GM18519 (cell line): ENCODE measurements at regions not wholly inside any gene's neighbourhood (a gene's known extent, or its start where the extent isn't known, plus 50 kb on each side); places are given as distances from the start of the nearest gene placed in this dataset.
"Not testable (repeated sequence)": the region's sequence is repeated elsewhere in the genome, so short reads cannot be mapped to it uniquely, and the experiment has no call there.

Source experiments
- ATAC-seq: cut with Tn5 transposase; IDR thresholded peaks from one replicate; pipeline ENCODE4 v1.9.1; 2021; ENCODE audit warnings: mild to moderate bottlenecking, moderate library complexity; ENCODE audit not compliant: unreplicated experiment, low FRiP score

DNA sequence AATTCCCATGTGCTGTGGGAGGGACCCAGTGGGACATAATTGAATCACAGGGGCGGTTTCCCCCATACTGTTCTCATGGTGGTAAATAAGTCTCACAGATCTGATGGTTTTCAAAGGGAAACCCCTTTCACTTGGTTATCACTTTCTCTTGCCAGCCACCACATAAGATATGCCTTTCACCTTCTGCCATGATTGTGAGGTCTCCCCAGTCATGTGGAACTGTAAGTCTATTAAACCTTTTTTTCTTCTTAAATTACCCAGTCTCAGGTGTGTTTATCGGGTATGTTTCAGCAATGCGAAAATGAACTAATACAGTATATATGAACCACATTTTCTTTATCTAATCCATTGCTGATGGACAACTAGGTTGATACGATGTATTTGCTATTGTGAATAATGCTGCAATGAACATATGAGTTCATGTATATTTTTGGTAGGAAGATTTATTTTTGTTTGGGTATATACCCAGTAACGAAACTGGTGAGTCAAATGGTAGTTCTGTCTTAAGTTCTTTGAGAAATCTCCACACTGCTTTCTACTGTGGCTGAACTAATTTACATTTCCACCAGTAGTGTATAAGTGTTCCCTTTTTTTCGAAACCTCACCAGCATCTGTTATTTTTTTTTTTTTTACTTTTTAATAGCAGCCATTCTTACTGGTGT is 70.0 kb upstream of the HGF start:
- ATAC-seq: peak; percentile 95

DNA sequence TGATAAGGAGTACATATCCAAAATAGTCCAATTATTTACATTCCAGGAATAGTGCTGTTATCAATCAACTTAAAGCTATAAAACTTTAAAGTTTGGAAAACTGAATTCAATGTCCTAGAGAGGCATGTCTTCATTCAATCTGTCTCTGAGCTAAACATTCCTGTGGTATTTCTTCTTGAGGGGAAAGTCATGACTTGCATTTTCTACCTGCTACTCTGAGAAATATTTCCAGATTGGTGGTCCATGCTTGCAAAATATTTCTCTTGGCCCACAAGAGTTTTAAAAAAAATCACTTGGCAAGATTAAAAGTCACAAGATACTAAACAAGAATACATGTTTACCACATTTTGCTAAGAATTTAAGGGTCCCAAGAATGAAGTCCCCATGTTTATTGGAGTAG is 63.6 kb upstream of the HGF start:
- ATAC-seq: no peak

DNA sequence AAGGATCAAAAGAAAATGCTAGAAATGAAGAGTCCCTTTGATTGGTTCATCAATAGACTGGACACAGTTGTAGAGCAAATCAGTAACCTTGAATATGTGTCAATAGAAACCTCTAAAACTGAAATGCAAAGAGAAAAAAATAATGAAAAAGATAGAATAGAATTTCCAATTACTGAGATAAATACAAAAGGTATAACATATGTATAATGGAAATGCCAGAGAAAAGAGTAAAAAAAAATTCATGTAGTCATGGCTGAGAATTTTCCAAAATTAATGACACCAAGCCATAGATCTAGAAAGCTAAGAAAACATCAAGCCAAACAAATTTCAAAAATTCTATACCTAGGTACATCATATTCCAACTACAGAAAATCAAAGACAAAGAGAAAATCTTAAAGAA is 62.0 kb upstream of the HGF start:
- no peak for ATAC-seq

DNA sequence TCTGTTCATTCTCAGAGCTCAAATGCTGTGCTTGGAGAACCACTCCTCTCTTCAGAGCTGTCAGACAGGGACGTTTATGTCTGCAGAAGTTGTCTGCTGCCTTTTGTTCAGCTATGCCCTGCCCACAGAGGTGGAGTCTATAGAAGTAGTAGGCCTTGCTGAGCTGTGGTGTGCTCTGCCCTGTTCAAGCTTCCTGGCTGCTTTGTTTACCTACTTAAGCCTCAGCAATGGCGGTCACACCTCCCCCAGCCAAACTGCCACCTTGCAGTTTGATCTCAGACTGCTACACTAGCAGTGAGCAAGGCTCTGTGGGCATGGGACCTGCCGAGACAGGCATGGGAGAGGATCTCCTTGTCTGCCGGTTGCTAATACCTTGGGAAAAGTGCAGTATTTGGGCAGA is 59.7 kb upstream of the HGF start:
- not testable (repeated sequence) for ATAC-seq

DNA sequence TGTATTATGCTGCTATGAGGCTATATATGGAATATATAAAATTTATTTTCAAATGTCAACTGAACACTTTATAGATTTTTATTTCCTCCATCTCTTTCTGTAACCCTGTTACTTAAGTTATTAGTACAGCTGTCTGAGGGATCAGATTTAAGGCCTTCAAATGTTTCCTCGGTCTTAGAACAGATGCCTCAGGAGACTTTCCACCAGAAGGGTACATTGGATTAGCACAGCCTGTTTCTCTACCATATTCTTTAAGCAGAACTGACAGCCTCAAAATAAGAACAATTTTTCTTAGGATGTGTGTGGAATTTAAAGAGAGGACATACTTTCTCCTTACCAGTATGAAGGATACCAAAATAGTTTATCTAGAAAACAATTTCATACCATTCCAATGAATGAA is 53.0 kb upstream of the HGF start:
- ATAC-seq: no peak

DNA sequence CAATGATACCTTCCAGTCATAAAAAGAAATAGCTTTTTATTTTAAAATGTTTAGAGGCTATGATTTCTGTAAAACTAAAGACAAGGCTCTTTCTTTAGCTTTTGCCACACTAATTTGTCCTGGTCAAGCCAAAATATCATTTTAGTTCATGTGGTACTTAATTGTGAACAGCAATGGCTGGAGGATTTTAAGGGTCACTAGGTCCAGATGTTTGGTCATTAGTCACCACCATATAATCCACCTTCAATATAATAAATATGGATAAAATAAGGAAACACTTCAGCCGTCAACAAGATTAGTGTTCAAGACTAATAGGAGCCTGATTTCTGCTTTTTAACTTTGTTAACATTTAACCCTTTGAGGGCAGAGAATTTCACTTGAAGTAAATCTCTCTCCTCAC is 50.0 kb upstream of the HGF start:
- ATAC-seq: no peak
